ENCODE measurements at regions not wholly inside any gene's neighbourhood (a gene's known extent, or its start where the extent isn't known, plus 50 kb on each side); places are given as distances from the start of the nearest gene placed in this dataset.

GRCh38 chr18:65288908-65289307 is 461.9 kb upstream of the CDH7 start:
- DNase-seq (ENCODE audit: low read depth in 2 of 2), result no peak

- no peak for DNase-seq (ENCODE audit: low read depth in 2 of 2)
Observed at GRCh38 chr18:65287652-65288051, 463.2 kb upstream of the CDH7 start.

- DNase-seq (ENCODE audit: low read depth in 2 of 2), result no peak
Observed at GRCh38 chr18:65282096-65282495, 468.7 kb upstream of the CDH7 start.

- no peak for DNase-seq (ENCODE audit: low read depth in 2 of 2)
Observed at GRCh38 chr18:65279668-65280305, 471.0 kb upstream of the CDH7 start.

- no peak for DNase-seq (ENCODE audit: low read depth in 2 of 2)
Observed at GRCh38 chr18:65278939-65279667, 471.7 kb upstream of the CDH7 start.

- DNase-seq (ENCODE audit: low read depth in 2 of 2), result no peak
Observed at GRCh38 chr18:65269375-65269774, 481.4 kb upstream of the CDH7 start.

- DNase-seq (ENCODE audit: low read depth in 2 of 2), result no peak
Observed at GRCh38 chr18:65265761-65266160, 485.1 kb upstream of the CDH7 start.

GRCh38 chr18:65260030-65260429 is 490.8 kb upstream of the CDH7 start:
- no peak for DNase-seq (ENCODE audit: low read depth in 2 of 2)

- no peak for DNase-seq (ENCODE audit: low read depth in 2 of 2)
Observed at GRCh38 chr18:65259403-65259802, 491.4 kb upstream of the CDH7 start.

- DNase-seq (ENCODE audit: low read depth in 2 of 2), result no peak
Observed at GRCh38 chr18:65257149-65257548, 493.7 kb upstream of the CDH7 start.

- no peak for DNase-seq (ENCODE audit: low read depth in 2 of 2)
Observed at GRCh38 chr18:65255417-65255816, 495.4 kb upstream of the CDH7 start.

- no peak for DNase-seq (ENCODE audit: low read depth in 2 of 2)
Observed at GRCh38 chr18:65239787-65240186, 511.0 kb upstream of the CDH7 start.

GRCh38 chr18:65235966-65236624 is 514.7 kb upstream of the CDH7 start:
- DNase-seq (ENCODE audit: low read depth in 2 of 2), result no peak

- DNase-seq (ENCODE audit: low read depth in 2 of 2), result no peak
Observed at GRCh38 chr18:65230311-65230710, 520.5 kb upstream of the CDH7 start.

GRCh38 chr18:65227970-65228369 is 522.8 kb upstream of the CDH7 start:
- no peak for DNase-seq (ENCODE audit: low read depth in 2 of 2)

GRCh38 chr18:65221736-65222135 is 529.1 kb upstream of the CDH7 start:
- no peak for DNase-seq (ENCODE audit: low read depth in 2 of 2)

- DNase-seq (ENCODE audit: low read depth in 2 of 2), result no peak
Observed at GRCh38 chr18:65221115-65221514, 529.7 kb upstream of the CDH7 start.

GRCh38 chr18:65215865-65216466 is 534.8 kb upstream of the CDH7 start:
- no peak for DNase-seq (ENCODE audit: low read depth in 2 of 2)

GRCh38 chr18:65214456-65214855 is 536.4 kb upstream of the CDH7 start:
- no peak for DNase-seq (ENCODE audit: low read depth in 2 of 2)

GRCh38 chr18:65206551-65207260 is 544.1 kb upstream of the CDH7 start:
- DNase-seq (ENCODE audit: low read depth in 2 of 2), result no peak

- DNase-seq (ENCODE audit: low read depth in 2 of 2), result no peak
Observed at GRCh38 chr18:65202091-65202490, 548.7 kb upstream of the CDH7 start.

GRCh38 chr18:65175681-65176080 is 575.1 kb upstream of the CDH7 start:
- no peak for DNase-seq (ENCODE audit: low read depth in 2 of 2)
